DOHH2 (cell line): ENCODE measurements at regions not wholly inside any gene's neighbourhood (a gene's known extent, or its start where the extent isn't known, plus 50 kb on each side); places are given as distances from the start of the nearest gene placed in this dataset.

Source experiments
- H3F3A ChIP-seq: fragments of 200-600 bp; sonication (generic), shearing (Covaris generic); 2 replicates; pipeline ENCODE4 v1.6.0; 2016; ENCODE audit warnings: antibody characterized with exemption, mild to moderate bottlenecking; ENCODE audit not compliant: control insufficient read depth, insufficient read depth
- H3K27ac ChIP-seq: fragments of 200-600 bp; sonication (generic); 2 replicates; pipeline ENCODE4 v1.5.1; 2014; ENCODE audit warnings: low read depth, mild to moderate bottlenecking, low read length, moderate library complexity
- H3K27me3 ChIP-seq: fragments of 200-600 bp; sonication (generic); 2 replicates; pipeline ENCODE4 v1.6.1; 2014; ENCODE audit warnings: mild to moderate bottlenecking, low read length, mixed read lengths; ENCODE audit not compliant: control insufficient read depth
- H3K36me3 ChIP-seq: fragments of 200-600 bp; sonication (generic); 2 replicates; pipeline ENCODE4 v1.6.1; 2014; ENCODE audit warnings: mild to moderate bottlenecking, low read length, moderate library complexity, mixed read lengths; ENCODE audit not compliant: control insufficient read depth
- H3K4me1 ChIP-seq: fragments of 200-600 bp; sonication (generic); 2 replicates; pipeline ENCODE4 v1.6.1; 2014; ENCODE audit warnings: mild to moderate bottlenecking, low read length, mixed read lengths; ENCODE audit not compliant: control insufficient read depth
- H3K4me2 ChIP-seq: fragments of 200-600 bp; sonication (generic); 2 replicates; pipeline ENCODE4 v1.6.0; 2014; ENCODE audit warnings: mild to moderate bottlenecking, low read length, moderate library complexity
- H3K4me3 ChIP-seq: fragments of 200-600 bp; sonication (generic); 2 replicates; pipeline ENCODE4 v1.5.1; 2014; ENCODE audit warnings: mild to moderate bottlenecking, low read length, mixed read lengths
- H3K79me2 ChIP-seq: fragments of 200-600 bp; sonication (generic); 2 replicates; pipeline ENCODE4 v1.6.1; 2014; ENCODE audit warnings: mild to moderate bottlenecking, low read length, mixed read lengths; ENCODE audit not compliant: control insufficient read depth
- H3K9me2 ChIP-seq: fragments of 200-600 bp; sonication (generic); replicated peaks from 2 replicates; pipeline ENCODE4 v1.6.1; 2014; ENCODE audit warnings: mild to moderate bottlenecking, low read length, mixed read lengths; ENCODE audit not compliant: control insufficient read depth
- H3K9me3 ChIP-seq: fragments of 200-600 bp; sonication (generic); 2 replicates; pipeline ENCODE4 v1.6.1; 2014; ENCODE audit warnings: antibody characterized with exemption, low read length, mixed read lengths; ENCODE audit not compliant: control insufficient read depth, insufficient read depth
- H4K20me1 ChIP-seq: fragments of 200-600 bp; sonication (generic); 2 replicates; pipeline ENCODE4 v1.6.0; 2014; ENCODE audit warnings: low read depth, mild to moderate bottlenecking, antibody characterized with exemption, low read length, moderate library complexity; ENCODE audit not compliant: control insufficient read depth, insufficient read depth
- CTCF ChIP-seq: fragments of 200-600 bp; sonication (generic); IDR thresholded peaks from one replicate; pipeline ENCODE4 v1.5.1; 2014; ENCODE audit warnings: antibody characterized with exemption, mild to moderate bottlenecking, low read depth, low read length; ENCODE audit not compliant: poor library complexity, severe bottlenecking
- EZH2phosphoT487 ChIP-seq: fragments of 200-600 bp; sonication (generic); IDR thresholded peaks from 2 replicates; pipeline ENCODE4 v1.6.1; 2017; ENCODE audit warnings: borderline replicate concordance, mild to moderate bottlenecking, antibody characterized with exemption, low read length, moderate library complexity, mixed read lengths

- H4K20me1 ChIP-seq: no peaks in the 10 kb centered on the region
- H3K4me1 ChIP-seq: no peaks in the 10 kb centered on the region
- H3K4me2 ChIP-seq: no peak overlapping the region
- no peak overlapping the region for H3K4me3 ChIP-seq
- no peak overlapping the region for H3K27ac ChIP-seq
- H3K36me3 ChIP-seq: no peaks in the 10 kb centered on the region
- H3F3A ChIP-seq: no peaks in the 10 kb centered on the region
- no peaks in the 10 kb centered on the region for H3K79me2 ChIP-seq
- H3K9me2 ChIP-seq: no peaks in the 10 kb centered on the region
- no peak for TF ChIP-seq CTCF
- TF ChIP-seq EZH2phosphoT487: no peak
- no peaks in the 10 kb centered on the region for H3K9me3 ChIP-seq
- H3K27me3 ChIP-seq: no peaks in the 10 kb centered on the region
Measured at GRCh38 chr2:65800998-65801397, 368.6 kb upstream of the SPRED2 start.

- Histone ChIP-seq H3K27me3 (no peaks in the 10 kb centered on the region), H3K27ac (no peak overlapping the region), H3K9me3 (no peaks in the 10 kb centered on the region), H3K36me3 (no peaks in the 10 kb centered on the region), H3K4me3 (no peak overlapping the region), H4K20me1 (no peaks in the 10 kb centered on the region), H3K9me2 (no peaks in the 10 kb centered on the region), H3F3A (no peaks in the 10 kb centered on the region), H3K79me2 (no peaks in the 10 kb centered on the region), H3K4me2 (no peak overlapping the region), H3K4me1 (no peaks in the 10 kb centered on the region)
- TF ChIP-seq CTCF (no peak), EZH2phosphoT487 (no peak)
Measured at GRCh38 chr2:65799141-65799854, 366.9 kb upstream of the SPRED2 start.

- no peaks in the 10 kb centered on the region for H3K36me3 ChIP-seq
Measured at GRCh38 chr2:65798641-65799040, 366.2 kb upstream of the SPRED2 start.

More at GRCh38 chr2:65798641-65799040, 366.2 kb upstream of the SPRED2 start:
- H3K79me2 ChIP-seq: no peaks in the 10 kb centered on the region
- no peak overlapping the region for H3K27ac ChIP-seq
- no peaks in the 10 kb centered on the region for H3K27me3 ChIP-seq
- no peak overlapping the region for H3K4me2 ChIP-seq
- H3K4me1 ChIP-seq: no peaks in the 10 kb centered on the region
- H3K9me3 ChIP-seq: no peaks in the 10 kb centered on the region
- no peaks in the 10 kb centered on the region for H3K9me2 ChIP-seq
- H4K20me1 ChIP-seq: no peaks in the 10 kb centered on the region
- H3K4me3 ChIP-seq: no peak overlapping the region
- TF ChIP-seq CTCF (no peak), EZH2phosphoT487 (no peak)
- no peaks in the 10 kb centered on the region for H3F3A ChIP-seq
